AG04449 (cell line): ENCODE measurements at regions not wholly inside any gene's neighbourhood (a gene's known extent, or its start where the extent isn't known, plus 50 kb on each side); places are given as distances from the start of the nearest gene placed in this dataset.

Experiments
- CTCF ChIA-PET: fragments of 350-600 bp; formaldehyde crosslinking; extraction: SDS; loops from one replicate; lab custom pipeline; 2021; ENCODE audit warnings: antibody characterized with exemption; lab: Yijun Ruan, JAX
- POLR2A ChIA-PET: fragments of 400-600, 350-600 bp; formaldehyde crosslinking; extraction: SDS; loops from one replicate; lab custom pipeline; 2020; ENCODE audit warnings: antibody characterized with exemption, inconsistent platforms; lab: Yijun Ruan, JAX
- DNase-seq: peaks from one replicate; pipeline ENCODE4 v3.0.0-alpha.2; 2010; ENCODE audit warnings: low read depth, low spot score
- H3K4me3 ChIP-seq: 2 replicates; pipeline ENCODE4 v1.5.1; 2011; ENCODE audit warnings: low read depth, mild to moderate bottlenecking, control low read depth, low read length
- TF ChIP-seq, protein P1 (sequence below): IDR thresholded peaks from one replicate; pipeline ENCODE4 v1.5.1; 2011; ENCODE audit warnings: mild to moderate bottlenecking, moderate library complexity, low read length, control low read depth, inconsistent platforms; ENCODE audit not compliant: insufficient read depth; ENCODE audit errors: missing control alignments

GRCh38 chr20:57061051-57061900 is 205.2 kb downstream of the BMP7 start:
- TF ChIP-seq, protein P1, sequence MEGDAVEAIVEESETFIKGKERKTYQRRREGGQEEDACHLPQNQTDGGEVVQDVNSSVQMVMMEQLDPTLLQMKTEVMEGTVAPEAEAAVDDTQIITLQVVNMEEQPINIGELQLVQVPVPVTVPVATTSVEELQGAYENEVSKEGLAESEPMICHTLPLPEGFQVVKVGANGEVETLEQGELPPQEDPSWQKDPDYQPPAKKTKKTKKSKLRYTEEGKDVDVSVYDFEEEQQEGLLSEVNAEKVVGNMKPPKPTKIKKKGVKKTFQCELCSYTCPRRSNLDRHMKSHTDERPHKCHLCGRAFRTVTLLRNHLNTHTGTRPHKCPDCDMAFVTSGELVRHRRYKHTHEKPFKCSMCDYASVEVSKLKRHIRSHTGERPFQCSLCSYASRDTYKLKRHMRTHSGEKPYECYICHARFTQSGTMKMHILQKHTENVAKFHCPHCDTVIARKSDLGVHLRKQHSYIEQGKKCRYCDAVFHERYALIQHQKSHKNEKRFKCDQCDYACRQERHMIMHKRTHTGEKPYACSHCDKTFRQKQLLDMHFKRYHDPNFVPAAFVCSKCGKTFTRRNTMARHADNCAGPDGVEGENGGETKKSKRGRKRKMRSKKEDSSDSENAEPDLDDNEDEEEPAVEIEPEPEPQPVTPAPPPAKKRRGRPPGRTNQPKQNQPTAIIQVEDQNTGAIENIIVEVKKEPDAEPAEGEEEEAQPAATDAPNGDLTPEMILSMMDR, result peak; percentile 59
- ChIA-PET CTCF (interaction anchor here (1.1 to 3.8 kb wide), 10 partner anchors 9 to 513 kb away, joined by 3 to 22 read pairs (median 6); partner anchors contain the start of gene TFAP2C), POLR2A (no interaction called here)
- H3K4me3 ChIP-seq, result no peak overlapping the region
- DNase-seq, result no peak

DNA sequence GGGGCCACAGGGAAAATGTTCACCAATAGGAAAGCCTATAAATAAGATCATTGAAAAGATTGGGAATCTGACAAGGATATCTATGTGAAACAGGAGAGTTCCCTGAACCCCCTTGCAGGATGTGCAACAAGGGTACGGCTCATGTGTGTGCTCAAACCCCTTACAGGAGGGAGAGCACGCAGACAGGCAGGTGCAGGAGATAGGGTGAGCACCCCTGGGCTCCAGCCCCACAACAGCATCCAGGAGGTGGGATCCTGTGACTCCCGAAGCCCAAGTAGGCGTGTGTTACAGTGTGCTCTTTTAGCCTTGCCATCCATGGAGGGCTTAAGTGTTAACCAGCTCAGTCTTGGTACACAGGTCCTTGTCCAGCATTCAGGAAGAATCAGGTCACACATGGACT is 204.2 kb downstream of the BMP7 start:
- no peak for DNase-seq
- CTCF ChIA-PET, result interaction anchor here (1.2 to 3.8 kb wide), 7 partner anchors 10 to 511 kb away, joined by 3 to 22 read pairs (median 6); no protein-coding TSS in a partner anchor
- H3K4me3 ChIP-seq, result no peak overlapping the region
- TF ChIP-seq, protein P1, result no peak
- POLR2A ChIA-PET, result interaction anchor here (0.5 kb wide), 1 partner anchor 223 kb away, joined by 3 read pairs; no protein-coding TSS in a partner anchor

DNA sequence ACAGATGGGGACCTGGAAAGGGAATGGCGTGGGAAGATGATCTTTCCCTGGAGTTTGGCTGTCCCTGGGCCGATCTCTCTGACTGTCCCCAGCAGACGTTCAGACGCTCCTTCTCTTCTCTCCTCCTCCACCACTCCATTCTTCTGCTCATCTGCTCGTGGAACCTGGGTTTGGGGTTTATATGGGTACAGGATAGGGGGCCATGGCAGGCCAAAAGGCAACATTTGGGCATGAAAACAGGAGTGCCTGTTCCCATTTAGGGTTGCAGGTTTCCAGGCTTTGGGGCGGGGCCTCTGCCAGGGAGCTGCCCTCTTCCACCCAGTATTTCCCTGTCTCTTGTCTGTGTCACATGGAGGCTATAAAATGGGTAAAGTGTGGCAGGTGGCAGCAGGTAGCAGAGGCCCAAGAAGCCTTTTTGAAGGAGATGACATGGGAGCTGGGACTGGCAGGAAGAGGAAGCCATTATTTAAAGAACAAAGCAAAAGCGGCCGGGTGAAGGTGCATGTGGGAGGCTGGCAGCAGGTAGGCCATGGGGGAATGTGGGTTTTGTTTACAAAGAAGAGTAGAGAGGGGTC is 203.7 kb downstream of the BMP7 start:
- ChIA-PET CTCF (interaction anchor here (1.4 to 3.8 kb wide), 5 partner anchors 9 to 512 kb away, joined by 3 to 22 read pairs (median 10); no protein-coding TSS in a partner anchor), POLR2A (interaction anchor here (0.5 kb wide), 1 partner anchor 222 kb away, joined by 3 read pairs; no protein-coding TSS in a partner anchor)
- H3K4me3 ChIP-seq, result no peak overlapping the region
- TF ChIP-seq, protein P1, result no peak
- DNase-seq, result no peak

GRCh38 chr20:57064836-57065235 is 201.6 kb downstream of the BMP7 start:
- TF ChIP-seq, protein P1, result no peak
- no peak for DNase-seq
- H3K4me3 ChIP-seq, result no peak overlapping the region
- CTCF ChIA-PET, result interaction anchor here (0.7 to 1.7 kb wide), 4 partner anchors 16 to 514 kb away, joined by 3 to 6 read pairs (median 6); partner anchors contain the start of gene TFAP2C
- POLR2A ChIA-PET, result no interaction called here

GRCh38 chr20:57065646-57066045 is 200.8 kb downstream of the BMP7 start:
- CTCF ChIA-PET, result interaction anchor here (1.1 to 1.7 kb wide), 4 partner anchors 15 to 515 kb away, joined by 5 to 6 read pairs (median 6); no protein-coding TSS in a partner anchor

More at GRCh38 chr20:57065646-57066045, 200.8 kb downstream of the BMP7 start:
- POLR2A ChIA-PET, result no interaction called here
- no peak for DNase-seq
- H3K4me3 ChIP-seq, result no peak overlapping the region
- TF ChIP-seq, protein P1, result no peak
